SK-N-SH treated with all-trans-retinoic acid at 6 μM for 48 hours (cell line): ENCODE measurements at regions not wholly inside any gene's neighbourhood (a gene's known extent, or its start where the extent isn't known, plus 50 kb on each side); places are given as distances from the start of the nearest gene placed in this dataset.

ENCODE experiments used
- ATAC-seq: fragments of 200-7000 bp; cut with Tn5 transposase; 3 replicates; pipeline ENCODE4 v1.9.1; 2020; ENCODE audit warnings: mild to moderate bottlenecking, moderate library complexity
- BACH2 ChIP-seq: fragments of 250-450 bp; sonication (Bioruptor Pico); IDR thresholded peaks from 2 replicates; pipeline ENCODE4 v1.9.0; 2021; ENCODE audit warnings: mild to moderate bottlenecking, borderline replicate concordance
- CREB5 ChIP-seq: fragments of 250-450 bp; sonication (Bioruptor Pico); IDR thresholded peaks from 2 replicates; pipeline ENCODE4 v1.5.1; 2020; ENCODE audit warnings: low read depth, mild to moderate bottlenecking, moderate library complexity
- OSR1 ChIP-seq: fragments of 250-450 bp; sonication (Bioruptor Pico); IDR thresholded peaks from 2 replicates; pipeline ENCODE4 v1.8.0; 2022; ENCODE audit warnings: moderate library complexity, mild to moderate bottlenecking, inconsistent platforms
- PPARA ChIP-seq: fragments of 250-450 bp; sonication (Bioruptor Pico); IDR thresholded peaks from 2 replicates; pipeline ENCODE4 v1.5.0; 2020; ENCODE audit warnings: mild to moderate bottlenecking, borderline replicate concordance
- RARB ChIP-seq: fragments of 250-450 bp; sonication (Bioruptor Pico); IDR thresholded peaks from 2 replicates; pipeline ENCODE4 v1.8.0; 2021; ENCODE audit warnings: mild to moderate bottlenecking, moderate library complexity
- SNAI2 ChIP-seq: fragments of 250-450 bp; sonication (Bioruptor Pico); IDR thresholded peaks from 2 replicates; pipeline ENCODE4 v1.5.0; 2020; ENCODE audit warnings: mild to moderate bottlenecking, moderate library complexity
- TCF4 ChIP-seq: fragments of 250-450 bp; sonication (Bioruptor Pico); IDR thresholded peaks from 2 replicates; pipeline ENCODE4 v1.8.0; 2021; ENCODE audit warnings: mild to moderate bottlenecking, moderate library complexity, borderline replicate concordance
- TOX ChIP-seq: fragments of 250-450 bp; sonication (Bioruptor Pico); IDR thresholded peaks from 2 replicates; pipeline ENCODE4 v1.8.0; 2021; ENCODE audit warnings: mild to moderate bottlenecking, moderate library complexity, borderline replicate concordance
- TSHZ2 ChIP-seq: fragments of 250-450 bp; sonication (Bioruptor Pico); IDR thresholded peaks from 2 replicates; pipeline ENCODE4 v1.5.0; 2020; ENCODE audit warnings: mild to moderate bottlenecking, moderate library complexity
- ZC3H10 ChIP-seq: fragments of 250-450 bp; sonication (Bioruptor Pico); IDR thresholded peaks from 2 replicates; pipeline ENCODE4 v1.5.1; 2021; ENCODE audit warnings: mild to moderate bottlenecking, moderate library complexity
- ZFP30 ChIP-seq: fragments of 450-650 bp; formaldehyde crosslinking; IDR thresholded peaks from 2 replicates; pipeline ENCODE4 v1.5.0; 2022; ENCODE audit warnings: mild to moderate bottlenecking, moderate library complexity
- ZNF565 ChIP-seq: fragments of 450-650 bp; formaldehyde crosslinking; conservative IDR thresholded peaks from 2 replicates; pipeline ENCODE4 v1.5.0; 2020; ENCODE audit warnings: low read depth, mild to moderate bottlenecking, moderate library complexity
- ZNF70 ChIP-seq: fragments of 450-650 bp; formaldehyde crosslinking; IDR thresholded peaks from 2 replicates; pipeline ENCODE4 v1.5.0; 2020; ENCODE audit warnings: mild to moderate bottlenecking, moderate library complexity
- ZNF8 ChIP-seq: fragments of 450-650 bp; formaldehyde crosslinking; IDR thresholded peaks from 2 replicates; pipeline ENCODE4 v1.5.0; 2020; ENCODE audit warnings: mild to moderate bottlenecking, moderate library complexity
- TF ChIP-seq, protein P1 (sequence below): fragments of 250-450 bp; sonication (Bioruptor Pico); IDR thresholded peaks from 2 replicates; pipeline ENCODE4 v1.8.0; 2020; ENCODE audit warnings: mild to moderate bottlenecking, moderate library complexity, borderline replicate concordance
- TF ChIP-seq, protein P2 (sequence below): fragments of 250-450 bp; sonication (Bioruptor Pico); IDR thresholded peaks from 2 replicates; pipeline ENCODE4 v1.5.1; 2021; ENCODE audit warnings: mild to moderate bottlenecking, moderate library complexity

- TF ChIP-seq TSHZ2 (CRISPR knock-in tag), result no peak
- TF ChIP-seq TOX (CRISPR knock-in tag), result no peak
- TF ChIP-seq, protein P1, sequence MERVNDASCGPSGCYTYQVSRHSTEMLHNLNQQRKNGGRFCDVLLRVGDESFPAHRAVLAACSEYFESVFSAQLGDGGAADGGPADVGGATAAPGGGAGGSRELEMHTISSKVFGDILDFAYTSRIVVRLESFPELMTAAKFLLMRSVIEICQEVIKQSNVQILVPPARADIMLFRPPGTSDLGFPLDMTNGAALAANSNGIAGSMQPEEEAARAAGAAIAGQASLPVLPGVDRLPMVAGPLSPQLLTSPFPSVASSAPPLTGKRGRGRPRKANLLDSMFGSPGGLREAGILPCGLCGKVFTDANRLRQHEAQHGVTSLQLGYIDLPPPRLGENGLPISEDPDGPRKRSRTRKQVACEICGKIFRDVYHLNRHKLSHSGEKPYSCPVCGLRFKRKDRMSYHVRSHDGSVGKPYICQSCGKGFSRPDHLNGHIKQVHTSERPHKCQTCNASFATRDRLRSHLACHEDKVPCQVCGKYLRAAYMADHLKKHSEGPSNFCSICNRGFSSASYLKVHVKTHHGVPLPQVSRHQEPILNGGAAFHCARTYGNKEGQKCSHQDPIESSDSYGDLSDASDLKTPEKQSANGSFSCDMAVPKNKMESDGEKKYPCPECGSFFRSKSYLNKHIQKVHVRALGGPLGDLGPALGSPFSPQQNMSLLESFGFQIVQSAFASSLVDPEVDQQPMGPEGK (CRISPR knock-in tag), result no peak
- no peak for TF ChIP-seq CREB5 (CRISPR knock-in tag)
- no peak for TF ChIP-seq PPARA
- ATAC-seq, result no peak
These were observed 127.0 kb downstream of the ASMT start for GRCh38 chrX:1741816-1742394.

DNA sequence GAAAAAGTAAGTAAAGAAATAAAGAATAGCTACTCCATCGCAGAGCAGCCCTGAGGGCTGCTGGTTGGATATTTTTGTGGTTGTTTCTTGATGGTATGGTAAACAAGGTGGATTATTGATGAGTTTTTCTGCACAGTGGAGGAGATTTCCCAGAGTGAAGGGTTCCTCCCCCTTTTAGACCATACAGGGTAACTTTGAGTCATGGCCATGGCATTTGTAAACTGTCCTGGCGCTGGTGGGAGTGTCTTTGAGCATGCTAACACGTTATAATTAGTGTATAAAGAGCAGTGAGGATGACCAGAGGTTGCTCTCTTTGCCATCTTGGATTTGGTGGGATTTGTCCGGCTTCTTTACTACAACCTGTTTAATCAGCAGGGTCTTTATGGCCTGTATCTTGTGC is 128.2 kb downstream of the ASMT start:
- TF ChIP-seq CREB5 (CRISPR knock-in tag), result no peak
- ATAC-seq, result no peak

GRCh38 chrX:1743663-1744062 is 128.8 kb downstream of the ASMT start:
- ATAC-seq, result no peak

More at GRCh38 chrX:1743663-1744062, 128.8 kb downstream of the ASMT start:
- TF ChIP-seq TSHZ2 (CRISPR knock-in tag), result no peak
- TF ChIP-seq CREB5 (CRISPR knock-in tag), result no peak
- TF ChIP-seq ZNF70 (CRISPR knock-in tag), result no peak
- no peak for TF ChIP-seq ZC3H10
- TF ChIP-seq, protein P2, sequence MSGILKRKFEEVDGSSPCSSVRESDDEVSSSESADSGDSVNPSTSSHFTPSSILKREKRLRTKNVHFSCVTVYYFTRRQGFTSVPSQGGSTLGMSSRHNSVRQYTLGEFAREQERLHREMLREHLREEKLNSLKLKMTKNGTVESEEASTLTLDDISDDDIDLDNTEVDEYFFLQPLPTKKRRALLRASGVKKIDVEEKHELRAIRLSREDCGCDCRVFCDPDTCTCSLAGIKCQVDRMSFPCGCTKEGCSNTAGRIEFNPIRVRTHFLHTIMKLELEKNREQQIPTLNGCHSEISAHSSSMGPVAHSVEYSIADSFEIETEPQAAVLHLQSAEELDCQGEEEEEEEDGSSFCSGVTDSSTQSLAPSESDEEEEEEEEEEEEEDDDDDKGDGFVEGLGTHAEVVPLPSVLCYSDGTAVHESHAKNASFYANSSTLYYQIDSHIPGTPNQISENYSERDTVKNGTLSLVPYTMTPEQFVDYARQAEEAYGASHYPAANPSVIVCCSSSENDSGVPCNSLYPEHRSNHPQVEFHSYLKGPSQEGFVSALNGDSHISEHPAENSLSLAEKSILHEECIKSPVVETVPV (CRISPR knock-in tag), result no peak
- TF ChIP-seq TCF4 (CRISPR knock-in tag), result no peak
- TF ChIP-seq ZNF565 (CRISPR knock-in tag), result no peak
- TF ChIP-seq SNAI2 (CRISPR knock-in tag), result no peak
- no peak for TF ChIP-seq ZFP30 (CRISPR knock-in tag)
- TF ChIP-seq ZNF8, result no peak
- no peak for TF ChIP-seq TOX (CRISPR knock-in tag)
- no peak for TF ChIP-seq OSR1 (CRISPR knock-in tag)
- no peak for TF ChIP-seq BACH2 (CRISPR knock-in tag)
- TF ChIP-seq, protein P1 (CRISPR knock-in tag), result no peak
- TF ChIP-seq RARB (CRISPR knock-in tag), result no peak
